Ishikawa (cell line): ENCODE measurements at regions not wholly inside any gene's neighbourhood (a gene's known extent, or its start where the extent isn't known, plus 50 kb on each side); places are given as distances from the start of the nearest gene placed in this dataset.

ENCODE experiments used
- CREB1 ChIP-seq: IDR thresholded peaks from 2 replicates; pipeline ENCODE4 v1.6.1; 2012; ENCODE audit warnings: low read depth
- EGR1 ChIP-seq: IDR thresholded peaks from 2 replicates; pipeline ENCODE4 v1.6.1; 2012
- EP300 ChIP-seq: IDR thresholded peaks from 2 replicates; pipeline ENCODE4 v1.6.1; 2012; ENCODE audit warnings: borderline replicate concordance
- NFIC ChIP-seq: IDR thresholded peaks from 2 replicates; pipeline ENCODE4 v1.6.1; 2012
- YY1 ChIP-seq: IDR thresholded peaks from 2 replicates; pipeline ENCODE4 v1.6.1; 2012; ENCODE audit warnings: low read depth
- TF ChIP-seq, protein P1 (sequence below): IDR thresholded peaks from 2 replicates; pipeline ENCODE4 v1.6.1; 2012

DNA sequence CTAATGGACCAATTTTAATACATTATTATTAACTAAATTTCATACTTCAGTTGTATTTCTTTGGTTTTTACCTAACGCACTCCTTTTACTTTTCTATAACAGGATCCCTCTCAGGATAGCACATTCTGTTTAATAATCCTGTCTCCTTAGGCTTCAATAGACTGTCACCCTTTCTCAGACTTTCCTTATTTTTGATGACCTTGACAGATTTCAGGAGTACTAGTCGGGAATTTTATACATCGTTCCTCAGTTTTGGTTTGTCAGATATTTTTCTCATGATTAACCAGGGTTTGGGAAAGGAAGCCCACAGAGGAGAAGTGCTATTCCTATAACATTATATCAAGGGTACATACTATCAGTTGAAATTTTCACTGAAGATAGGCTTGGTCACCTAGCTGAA is 768.0 kb upstream of the GJE1 start:
- TF ChIP-seq, protein P1, sequence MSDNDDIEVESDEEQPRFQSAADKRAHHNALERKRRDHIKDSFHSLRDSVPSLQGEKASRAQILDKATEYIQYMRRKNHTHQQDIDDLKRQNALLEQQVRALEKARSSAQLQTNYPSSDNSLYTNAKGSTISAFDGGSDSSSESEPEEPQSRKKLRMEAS: no peak
- TF ChIP-seq CREB1: no peak
- no peak for TF ChIP-seq EGR1
- no peak for TF ChIP-seq NFIC
- no peak for TF ChIP-seq EP300
- no peak for TF ChIP-seq YY1
